Gastrocnemius medialis (tissue), 4 donors: ENCODE measurements at regions not wholly inside any gene's neighbourhood (a gene's known extent, or its start where the extent isn't known, plus 50 kb on each side); places are given as distances from the start of the nearest gene placed in this dataset.

Source experiments
- CTCF ChIP-seq, 5 experiments: fragments of 450-650 bp in 3 of 5; fragments of 200-600 bp in 2 of 5; sonication (generic) in 2 of 5; IDR thresholded peaks in 4 of 5; conservative IDR thresholded peaks in 1 of 5; 1 replicate in 4 of 5; 2 replicates in 1 of 5; pipeline ENCODE4 v1.5.1; 2016 to 2019; ENCODE audit warnings: antibody characterized with exemption in 5 of 5, mild to moderate bottlenecking in 3 of 5, moderate library complexity in 3 of 5
- POLR2A ChIP-seq, 2 donors: fragments of 450-650 bp; IDR thresholded peaks; one replicate each; pipeline ENCODE4 v1.6.1; 2017; ENCODE audit warnings: antibody characterized with exemption in 2 of 2, mild to moderate bottlenecking in 2 of 2, moderate library complexity in 2 of 2

- TF ChIP-seq CTCF (IDR thresholded peaks at IDR 0.05 in 4 of 5, conservative IDR thresholded peaks at IDR 0.05 in 1 of 5): no peak
- no peak for TF ChIP-seq POLR2A (IDR thresholded peaks at IDR 0.05)
These were observed 70.7 kb downstream of the GSPT2 start for GRCh38 chrX:51813886-51814460.
